ENCODE measurements at regions not wholly inside any gene's neighbourhood (a gene's known extent, or its start where the extent isn't known, plus 50 kb on each side); places are given as distances from the start of the nearest gene placed in this dataset.

GRCh38 chr2:240244543-240244942 lies 104.1 kb upstream of the OTOS start:
- H3K27ac ChIP-seq, result no peak overlapping the region

DNA sequence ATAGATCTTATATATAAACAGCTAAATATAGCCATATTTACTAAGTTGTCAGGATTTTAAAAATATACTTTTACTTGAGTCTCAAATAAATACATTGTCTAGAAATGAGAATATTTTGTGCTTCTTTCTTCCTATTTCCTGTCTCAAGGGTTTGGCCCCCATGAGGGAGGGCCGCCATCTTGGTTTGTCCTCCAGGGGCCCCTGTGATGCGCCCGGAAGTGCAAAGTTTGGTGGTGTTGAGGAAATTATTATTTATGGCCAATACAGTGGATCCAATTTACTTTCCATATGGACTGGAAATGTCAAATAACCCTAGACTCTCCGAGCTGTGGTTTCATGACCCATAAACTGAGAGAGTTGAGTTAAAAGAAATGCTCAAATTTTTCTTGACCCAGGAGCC lies 104.7 kb upstream of the OTOS start:
- TF ChIP-seq ZFX (IDR thresholded peaks at IDR 0.05; ENCODE audit: borderline replicate concordance) (no peak), CTCF (IDR thresholded peaks at IDR 0.05) (no peak)
- no peak overlapping the region for H3K27ac ChIP-seq

More at GRCh38 chr2:240244543-240244942, 104.1 kb upstream of the OTOS start:
- TF ChIP-seq CTCF (IDR thresholded peaks at IDR 0.05) (no peak), ZFX (IDR thresholded peaks at IDR 0.05; ENCODE audit: borderline replicate concordance) (no peak)

DNA sequence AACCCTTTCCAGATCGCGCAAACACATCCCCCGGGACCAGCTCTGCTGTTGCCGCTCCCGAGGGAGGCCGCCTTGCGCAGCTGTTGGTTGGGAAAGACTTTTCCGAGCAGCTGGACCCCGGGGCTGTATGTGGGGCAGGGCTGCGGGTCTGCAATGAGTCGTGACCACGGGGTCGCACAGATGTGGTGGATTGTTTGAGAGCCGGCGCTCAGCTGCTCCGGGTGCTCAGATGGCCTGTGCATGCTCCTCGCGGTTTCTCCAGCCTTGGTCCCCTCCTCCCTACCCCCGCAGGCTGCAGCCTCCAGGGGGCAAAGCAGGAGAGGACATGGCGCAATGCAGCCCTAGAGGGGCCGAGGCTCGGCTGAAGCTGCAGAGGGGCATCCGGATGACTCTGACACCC lies 105.2 kb upstream of the OTOS start:
- TF ChIP-seq CTCF (IDR thresholded peaks at IDR 0.05) (no peak), ZFX (IDR thresholded peaks at IDR 0.05; ENCODE audit: borderline replicate concordance) (no peak)
- H3K27ac ChIP-seq, result no peak overlapping the region

GRCh38 chr2:240246173-240246820 lies 105.8 kb upstream of the OTOS start:
- no peak overlapping the region for H3K27ac ChIP-seq
- TF ChIP-seq CTCF (IDR thresholded peaks at IDR 0.05), result no peak
- TF ChIP-seq ZFX (IDR thresholded peaks at IDR 0.05; ENCODE audit: borderline replicate concordance), result no peak

DNA sequence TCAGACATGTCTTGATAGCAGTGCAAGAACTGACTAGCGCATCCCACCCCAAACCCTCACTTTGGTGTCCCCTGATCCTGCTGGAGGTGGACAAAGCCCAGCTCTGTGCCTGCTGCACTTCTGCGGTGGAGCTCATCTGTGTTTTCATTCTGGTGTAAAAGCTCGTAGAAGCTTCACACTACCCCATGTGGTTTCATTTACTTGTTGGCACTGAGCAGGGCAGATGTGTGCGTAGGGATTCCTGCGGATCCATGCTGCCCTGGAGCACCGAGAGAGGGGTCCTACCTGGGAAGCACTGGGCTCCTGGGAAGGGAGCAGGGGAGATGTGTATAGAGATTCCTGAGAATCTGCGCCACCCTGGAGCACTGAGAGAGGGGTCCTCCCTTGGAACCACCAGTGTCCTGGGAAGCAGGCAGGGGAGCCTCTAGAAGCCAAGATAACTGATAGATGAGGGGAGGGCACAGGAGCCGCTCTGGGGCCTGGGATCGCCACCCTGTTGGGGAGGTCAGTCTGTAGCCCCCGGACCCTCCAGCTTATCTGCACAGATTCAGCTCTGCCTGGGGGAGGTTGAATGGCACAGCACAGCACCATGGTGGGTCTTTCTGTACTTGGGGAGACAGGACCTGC lies 106.9 kb upstream of the OTOS start:
- H3K27ac ChIP-seq, result no peak overlapping the region

DNA sequence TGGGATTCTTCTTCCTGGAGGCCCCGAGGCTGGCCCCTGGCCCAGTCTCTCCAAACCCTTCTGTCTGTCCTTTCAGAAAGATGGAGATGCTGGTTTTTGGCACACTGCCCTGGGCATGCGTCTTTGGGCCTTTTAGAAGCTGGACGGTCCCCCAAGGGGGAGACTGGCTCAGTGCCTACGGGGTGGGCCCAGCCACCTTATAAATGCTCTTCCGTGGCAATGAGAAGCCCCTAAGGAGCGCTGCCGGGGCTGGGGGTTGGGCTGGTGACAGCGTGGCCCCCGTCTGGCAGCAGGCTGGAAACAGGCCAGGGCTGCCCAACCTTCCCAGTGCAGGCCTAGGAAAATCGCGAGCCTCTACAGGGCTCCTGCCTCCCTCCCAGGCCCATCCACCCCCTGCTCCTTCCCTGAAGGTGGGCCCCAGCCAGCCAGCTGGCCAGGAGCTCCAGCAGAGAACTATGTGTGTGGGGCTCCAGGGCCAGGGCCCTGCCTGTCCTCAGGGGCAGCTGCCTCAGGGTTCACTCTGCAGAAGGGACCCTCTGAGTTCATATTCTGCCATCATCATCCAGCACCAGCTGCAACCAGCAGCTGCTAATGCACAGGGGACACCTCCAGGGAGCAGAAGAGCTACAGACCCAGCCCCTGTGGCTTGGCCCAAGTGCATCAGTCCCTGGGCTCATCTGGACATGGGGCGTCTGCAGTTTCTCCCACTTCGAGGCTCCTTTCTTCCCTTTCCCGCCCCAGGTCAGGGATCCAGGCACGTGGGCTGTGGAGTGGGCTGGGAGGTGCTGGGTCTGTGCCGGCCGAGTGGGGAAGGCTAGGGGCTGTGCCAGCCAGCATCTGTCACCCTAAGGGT lies 107.6 kb upstream of the OTOS start:
- no peak overlapping the region for H3K27ac ChIP-seq
- TF ChIP-seq ZFX (IDR thresholded peaks at IDR 0.05; ENCODE audit: borderline replicate concordance) (no peak), CTCF (IDR thresholded peaks at IDR 0.05) (no peak)

More for the DNA sequence above, 106.9 kb upstream of the OTOS start:
- TF ChIP-seq ZFX (IDR thresholded peaks at IDR 0.05; ENCODE audit: borderline replicate concordance) (no peak), CTCF (IDR thresholded peaks at IDR 0.05) (no peak)

Data from 22Rv1 (cell line).